ENCODE measurements at regions not wholly inside any gene's neighbourhood (a gene's known extent, or its start where the extent isn't known, plus 50 kb on each side); places are given as distances from the start of the nearest gene placed in this dataset.

DNA sequence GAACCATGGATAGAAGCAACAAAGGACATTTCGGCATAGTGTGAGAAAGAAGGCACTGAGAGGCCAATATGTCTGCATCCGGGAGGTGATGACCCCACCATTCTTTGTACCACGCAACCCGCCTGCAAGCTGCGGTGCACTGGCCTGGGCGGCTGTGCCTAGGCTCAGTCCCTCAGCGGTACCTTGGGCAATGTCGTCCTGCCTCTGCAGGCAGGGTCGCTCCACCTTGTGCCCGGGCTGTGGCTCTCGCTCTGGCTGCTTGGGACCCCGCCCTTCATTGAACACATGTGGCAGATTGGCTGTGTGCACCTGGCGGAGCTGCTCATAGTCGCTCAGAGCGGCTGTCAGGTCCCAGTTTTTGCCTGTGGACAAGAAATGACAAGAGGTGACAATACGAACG lies 243.2 kb downstream of the KLF13 start:
- no peak for TF ChIP-seq CTCF (IDR thresholded peaks at IDR 0.05)
- no peak for TF ChIP-seq EZH2 (IDR thresholded peaks at IDR 0.05; ENCODE audit: borderline replicate concordance, insufficient read depth, low read depth, low read length, poor library complexity, severe bottlenecking)

Data from B cell (primary cell).